HG03432 (cell line): ENCODE measurements at regions not wholly inside any gene's neighbourhood (a gene's known extent, or its start where the extent isn't known, plus 50 kb on each side); places are given as distances from the start of the nearest gene placed in this dataset.

Experiments used
- ATAC-seq: cut with Tn5 transposase; IDR thresholded peaks from one replicate; pipeline ENCODE4 v1.9.1; 2021; ENCODE audit warnings: mild to moderate bottlenecking, moderate library complexity; ENCODE audit not compliant: unreplicated experiment

DNA sequence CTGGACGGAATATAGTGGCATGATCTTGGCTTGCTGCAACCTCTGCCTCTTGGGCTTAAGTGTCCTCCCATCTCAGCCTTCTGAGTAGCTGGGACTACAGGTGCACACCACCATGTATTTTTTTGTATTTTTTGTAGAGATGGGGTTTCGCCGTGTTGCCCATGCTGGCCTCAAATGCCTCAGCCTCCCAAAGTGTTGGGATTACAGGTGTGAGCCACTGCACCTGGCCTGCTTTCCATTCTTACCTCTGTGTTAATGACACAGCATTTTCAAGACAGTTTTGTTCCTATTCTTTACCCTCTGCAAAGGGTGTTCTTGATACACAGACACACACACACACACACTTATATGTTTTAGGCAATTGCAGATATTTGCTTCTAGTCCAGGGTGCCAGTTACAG, 113.3 kb downstream of the LRRC70 start:
- no peak for ATAC-seq

DNA sequence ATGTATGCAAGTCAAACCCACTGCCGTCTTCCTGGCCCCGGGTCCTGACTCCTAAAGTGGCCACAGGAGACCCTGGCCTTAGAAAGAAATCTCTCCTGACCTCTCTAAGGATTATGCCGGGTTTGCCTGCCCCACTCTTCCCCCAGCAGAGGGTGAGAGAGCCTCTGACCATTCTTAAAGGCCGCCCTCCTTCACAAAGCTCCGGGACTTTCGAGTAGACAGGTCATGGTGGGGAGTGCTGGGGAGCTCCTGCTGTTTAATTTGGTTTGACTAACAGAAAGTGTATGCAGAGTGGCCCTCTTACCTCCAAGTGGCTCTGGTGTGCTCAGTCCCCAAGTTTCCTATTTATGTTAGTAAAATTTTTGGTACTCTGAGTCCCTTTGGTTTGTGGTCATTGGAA, 111.8 kb downstream of the LRRC70 start:
- peak; percentile 19 for ATAC-seq

DNA sequence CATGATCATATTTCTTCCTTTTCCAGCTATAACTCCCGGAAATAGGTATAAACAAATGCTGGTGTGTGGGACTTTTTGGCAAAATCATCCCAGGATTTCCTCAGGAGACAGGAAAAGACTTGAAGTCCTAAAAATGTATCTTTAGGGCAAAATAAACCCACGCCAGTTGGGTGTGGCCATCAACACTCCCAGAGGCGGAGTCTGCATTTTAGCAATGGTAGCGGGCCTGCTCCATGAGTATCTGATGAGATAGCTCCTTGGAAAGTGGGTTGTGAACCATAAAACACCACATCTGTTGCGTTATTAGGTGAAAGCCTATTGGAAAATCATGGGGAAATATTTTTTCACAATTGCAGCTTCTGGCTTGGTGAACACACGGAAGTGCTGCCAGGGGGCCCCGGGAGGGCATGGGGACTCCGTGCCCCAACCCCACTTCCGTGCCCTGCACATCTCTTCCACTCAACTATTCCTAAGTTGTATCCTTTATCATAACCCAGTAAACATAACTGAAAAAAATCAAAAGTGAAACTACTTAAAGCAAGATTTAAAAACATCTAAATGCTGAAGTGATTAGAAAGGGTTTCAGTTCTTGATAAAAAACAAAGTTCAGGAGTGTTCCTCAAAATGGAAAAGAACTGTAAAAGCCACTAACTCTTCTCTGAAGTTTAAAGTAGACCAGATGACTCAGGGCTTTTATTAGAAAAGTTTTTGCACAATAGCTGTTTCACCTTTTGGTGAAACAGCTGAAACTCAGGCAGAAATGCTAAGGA, 111.2 kb downstream of the LRRC70 start:
- peak; percentile 51 for ATAC-seq

DNA sequence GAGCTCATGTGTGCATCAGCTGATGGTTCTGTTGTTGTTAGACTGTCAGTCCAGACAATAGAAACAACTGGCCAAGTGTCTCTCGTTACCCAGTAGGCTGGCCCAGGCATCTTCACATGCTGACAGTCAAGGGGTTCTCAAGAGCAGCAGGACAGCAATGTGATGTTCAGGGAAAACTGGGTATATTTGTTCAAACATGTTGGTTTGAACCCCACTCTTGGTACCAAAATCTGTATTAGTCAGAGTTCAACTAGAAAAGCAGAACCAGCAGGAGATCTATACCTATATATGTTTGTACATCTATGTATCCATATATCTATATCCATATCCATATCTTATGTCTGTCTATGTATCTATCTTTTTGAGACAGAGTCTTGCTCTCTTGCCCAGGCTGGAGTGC, 108.1 kb downstream of the LRRC70 start:
- no peak for ATAC-seq

DNA sequence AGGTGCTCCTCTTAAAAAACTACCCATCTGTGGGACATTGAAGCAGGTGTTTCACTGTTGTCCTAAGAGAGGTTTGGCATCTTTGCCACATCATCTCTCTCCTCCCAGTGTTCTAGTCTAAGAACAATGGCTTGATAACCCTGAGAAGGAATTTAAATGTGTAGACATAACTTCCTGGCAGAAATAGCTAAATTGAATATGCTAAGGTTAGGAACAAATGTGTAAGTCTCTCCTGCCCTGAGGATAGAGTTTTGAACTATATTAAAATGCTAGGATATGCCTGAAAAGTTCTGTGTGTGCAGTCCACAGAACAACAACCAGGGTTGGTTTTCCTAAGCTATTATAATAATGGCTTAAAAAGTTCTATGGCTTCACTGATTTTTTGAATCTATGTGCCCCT, 106.6 kb downstream of the LRRC70 start:
- no peak for ATAC-seq

- no peak for ATAC-seq
These were observed 105.7 kb downstream of the LRRC70 start for GRCh38 chr5:62684310-62684709.

- ATAC-seq, result no peak
These were observed 103.4 kb downstream of the LRRC70 start for GRCh38 chr5:62682059-62682458.

DNA sequence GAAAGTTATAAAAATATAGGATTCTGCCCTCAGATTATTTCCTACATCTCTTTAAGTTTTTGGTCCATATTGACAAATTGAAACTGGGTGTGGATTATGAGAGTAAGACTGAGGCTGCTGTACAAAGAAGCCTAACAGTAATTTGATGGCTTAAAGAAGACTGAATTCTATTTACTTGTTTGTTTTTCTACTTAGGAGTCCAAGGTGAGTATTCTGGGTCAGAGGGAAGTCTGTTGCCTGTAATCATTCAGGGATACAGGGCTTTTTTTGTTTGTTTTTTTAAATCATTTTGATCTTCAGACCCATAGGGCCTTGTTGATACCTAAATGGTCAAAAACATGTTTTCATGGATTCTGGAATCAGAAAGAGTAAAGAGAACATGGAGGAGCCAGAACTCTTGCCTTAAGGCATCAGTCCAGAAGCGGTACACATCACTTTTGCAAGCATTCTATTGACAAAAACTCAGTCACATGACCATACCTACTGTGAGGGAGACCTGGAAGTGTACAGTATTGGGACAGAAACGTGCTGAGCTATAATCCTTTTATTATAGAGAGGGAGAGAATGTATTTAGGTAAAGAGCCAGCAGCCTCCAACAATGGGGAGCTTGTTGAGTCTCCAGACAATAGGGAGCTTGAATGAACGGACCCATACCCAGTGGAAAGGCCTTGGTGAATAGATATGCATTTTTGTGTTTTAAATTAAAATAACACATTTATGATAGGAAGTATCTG, 102.7 kb downstream of the LRRC70 start:
- no peak for ATAC-seq

- ATAC-seq, result no peak
These were observed 101.5 kb downstream of the LRRC70 start for GRCh38 chr5:62680121-62680520.
